Loucy (cell line): ENCODE measurements at regions not wholly inside any gene's neighbourhood (a gene's known extent, or its start where the extent isn't known, plus 50 kb on each side); places are given as distances from the start of the nearest gene placed in this dataset.

Experiments
- H2AFZ ChIP-seq: fragments of 200-600 bp; sonication (generic); 2 replicates; pipeline ENCODE4 v1.6.0; 2016; ENCODE audit warnings: antibody characterized with exemption, mild to moderate bottlenecking, low read length, moderate library complexity
- H3F3A ChIP-seq: fragments of 200-600 bp; 2 replicates; pipeline ENCODE4 v1.6.0; 2016; ENCODE audit warnings: antibody characterized with exemption, low read depth, mild to moderate bottlenecking
- H3K27me3 ChIP-seq: fragments of 200-600 bp; sonication (generic); 2 replicates; pipeline ENCODE4 v1.6.1; 2014; ENCODE audit warnings: low read length, mild to moderate bottlenecking; ENCODE audit not compliant: insufficient read depth, poor library complexity, severe bottlenecking
- H3K36me3 ChIP-seq: fragments of 200-600 bp; sonication (generic); 2 replicates; pipeline ENCODE4 v1.6.1; 2016; ENCODE audit warnings: low read length; ENCODE audit not compliant: insufficient read depth
- H3K4me1 ChIP-seq: fragments of 200-600 bp; sonication (generic); 2 replicates; pipeline ENCODE4 v1.5.1; 2014; ENCODE audit warnings: low read length, mild to moderate bottlenecking; ENCODE audit not compliant: insufficient read depth, poor library complexity, severe bottlenecking
- H3K4me2 ChIP-seq: fragments of 200-600 bp; sonication (generic); 2 replicates; pipeline ENCODE4 v1.6.0; 2014; ENCODE audit warnings: antibody characterized with exemption, low read length, low read depth, mild to moderate bottlenecking; ENCODE audit not compliant: poor library complexity, severe bottlenecking
- H3K4me3 ChIP-seq: fragments of 200-600 bp; sonication (generic); 2 replicates; pipeline ENCODE4 v1.5.1; 2014; ENCODE audit warnings: low read length, mild to moderate bottlenecking, mixed read lengths; ENCODE audit not compliant: poor library complexity, severe bottlenecking
- H3K79me2 ChIP-seq: fragments of 200-600 bp; sonication (generic); 2 replicates; pipeline ENCODE4 v1.6.1; 2014; ENCODE audit warnings: low read length; ENCODE audit not compliant: insufficient read depth
- H3K9ac ChIP-seq: fragments of 200-600 bp; sonication (generic); 2 replicates; pipeline ENCODE4 v1.6.0; 2014; ENCODE audit warnings: mild to moderate bottlenecking, low read depth, low read length, moderate library complexity; ENCODE audit not compliant: poor library complexity, severe bottlenecking
- H3K9me2 ChIP-seq: fragments of 200-600 bp; sonication (generic); replicated peaks from 2 replicates; pipeline ENCODE4 v1.6.1; 2016; ENCODE audit warnings: low read depth, low read length, mixed read lengths
- H3K9me3 ChIP-seq: fragments of 200-600 bp; sonication (generic); 2 replicates; pipeline ENCODE4 v1.6.1; 2014; ENCODE audit warnings: mild to moderate bottlenecking, antibody characterized with exemption, low read length, low read depth; ENCODE audit not compliant: insufficient read depth
- H4K20me1 ChIP-seq: fragments of 200-600 bp; sonication (generic); 2 replicates; pipeline ENCODE4 v1.6.0; 2014; ENCODE audit warnings: antibody characterized with exemption, low read length, mild to moderate bottlenecking; ENCODE audit not compliant: insufficient read depth, poor library complexity, severe bottlenecking
- EZH2phosphoT487 ChIP-seq: fragments of 200-600 bp; IDR thresholded peaks from 2 replicates; pipeline ENCODE4 v1.6.1; 2018; ENCODE audit warnings: antibody characterized with exemption, mild to moderate bottlenecking, moderate library complexity, borderline replicate concordance
- TF ChIP-seq, protein P1 (sequence below): fragments of 200-600 bp; sonication (generic); conservative IDR thresholded peaks from 2 replicates; pipeline ENCODE4 v1.5.1; 2014; ENCODE audit warnings: mild to moderate bottlenecking, antibody characterized with exemption, low read length

DNA sequence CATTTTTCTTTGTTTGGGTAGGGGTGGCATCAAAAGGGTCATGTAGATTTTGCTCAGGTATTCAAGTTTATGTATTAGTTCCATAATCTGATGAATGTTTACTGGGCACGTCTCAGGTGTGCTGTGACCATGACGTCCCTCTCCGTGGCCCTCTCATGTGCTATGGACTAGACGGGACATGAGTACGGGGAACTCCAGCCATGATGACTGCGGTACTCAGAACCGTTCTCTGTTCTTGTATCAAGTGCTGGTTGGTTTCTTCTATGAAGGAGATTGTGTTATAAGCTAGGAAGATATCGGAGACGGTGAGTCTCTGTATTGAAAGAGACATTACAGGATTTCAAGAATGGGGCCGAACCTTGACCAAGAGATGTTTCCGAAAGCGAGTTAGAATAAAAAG, 116.5 kb upstream of the ADARB2 start:
- Histone ChIP-seq H3K4me1 (peaks cover 19% of the 10 kb centered on the region), H3K4me2 (no peak overlapping the region), H3K27me3 (no peaks in the 10 kb centered on the region), H3K79me2 (no peaks in the 10 kb centered on the region), H3K4me3 (no peak overlapping the region), H3K9ac (no peak overlapping the region), H3K36me3 (no peaks in the 10 kb centered on the region), H3K9me3 (no peaks in the 10 kb centered on the region), H3F3A (no peaks in the 10 kb centered on the region), H2AFZ (no peak overlapping the region), H3K9me2 (no peaks in the 10 kb centered on the region), H4K20me1 (no peaks in the 10 kb centered on the region)
- TF ChIP-seq EZH2phosphoT487, result no peak
- TF ChIP-seq, protein P1, sequence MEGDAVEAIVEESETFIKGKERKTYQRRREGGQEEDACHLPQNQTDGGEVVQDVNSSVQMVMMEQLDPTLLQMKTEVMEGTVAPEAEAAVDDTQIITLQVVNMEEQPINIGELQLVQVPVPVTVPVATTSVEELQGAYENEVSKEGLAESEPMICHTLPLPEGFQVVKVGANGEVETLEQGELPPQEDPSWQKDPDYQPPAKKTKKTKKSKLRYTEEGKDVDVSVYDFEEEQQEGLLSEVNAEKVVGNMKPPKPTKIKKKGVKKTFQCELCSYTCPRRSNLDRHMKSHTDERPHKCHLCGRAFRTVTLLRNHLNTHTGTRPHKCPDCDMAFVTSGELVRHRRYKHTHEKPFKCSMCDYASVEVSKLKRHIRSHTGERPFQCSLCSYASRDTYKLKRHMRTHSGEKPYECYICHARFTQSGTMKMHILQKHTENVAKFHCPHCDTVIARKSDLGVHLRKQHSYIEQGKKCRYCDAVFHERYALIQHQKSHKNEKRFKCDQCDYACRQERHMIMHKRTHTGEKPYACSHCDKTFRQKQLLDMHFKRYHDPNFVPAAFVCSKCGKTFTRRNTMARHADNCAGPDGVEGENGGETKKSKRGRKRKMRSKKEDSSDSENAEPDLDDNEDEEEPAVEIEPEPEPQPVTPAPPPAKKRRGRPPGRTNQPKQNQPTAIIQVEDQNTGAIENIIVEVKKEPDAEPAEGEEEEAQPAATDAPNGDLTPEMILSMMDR, result no peak

GRCh38 chr10:1852841-1853240, 115.5 kb upstream of the ADARB2 start:
- no peak overlapping the region for H2AFZ ChIP-seq

GRCh38 chr10:1851762-1852161, 114.4 kb upstream of the ADARB2 start:
- no peak for TF ChIP-seq EZH2phosphoT487
- TF ChIP-seq, protein P1, result no peak
- Histone ChIP-seq H3K4me1 (peaks cover under 1% of the 10 kb centered on the region), H3K9ac (no peak overlapping the region), H2AFZ (no peak overlapping the region), H3K36me3 (no peaks in the 10 kb centered on the region), H4K20me1 (no peaks in the 10 kb centered on the region), H3K4me2 (no peak overlapping the region), H3F3A (no peaks in the 10 kb centered on the region), H3K79me2 (no peaks in the 10 kb centered on the region), H3K9me2 (no peaks in the 10 kb centered on the region), H3K4me3 (no peak overlapping the region), H3K27me3 (no peaks in the 10 kb centered on the region), H3K9me3 (no peaks in the 10 kb centered on the region)

More at GRCh38 chr10:1852841-1853240, 115.5 kb upstream of the ADARB2 start:
- Histone ChIP-seq H4K20me1 (no peaks in the 10 kb centered on the region), H3K9ac (no peak overlapping the region), H3K9me3 (no peaks in the 10 kb centered on the region), H3K36me3 (no peaks in the 10 kb centered on the region), H3K4me3 (no peak overlapping the region), H3F3A (no peaks in the 10 kb centered on the region), H3K4me2 (no peak overlapping the region), H3K79me2 (no peaks in the 10 kb centered on the region), H3K9me2 (no peaks in the 10 kb centered on the region), H3K27me3 (no peaks in the 10 kb centered on the region), H3K4me1 (peaks cover 11% of the 10 kb centered on the region)
- no peak for TF ChIP-seq EZH2phosphoT487

DNA sequence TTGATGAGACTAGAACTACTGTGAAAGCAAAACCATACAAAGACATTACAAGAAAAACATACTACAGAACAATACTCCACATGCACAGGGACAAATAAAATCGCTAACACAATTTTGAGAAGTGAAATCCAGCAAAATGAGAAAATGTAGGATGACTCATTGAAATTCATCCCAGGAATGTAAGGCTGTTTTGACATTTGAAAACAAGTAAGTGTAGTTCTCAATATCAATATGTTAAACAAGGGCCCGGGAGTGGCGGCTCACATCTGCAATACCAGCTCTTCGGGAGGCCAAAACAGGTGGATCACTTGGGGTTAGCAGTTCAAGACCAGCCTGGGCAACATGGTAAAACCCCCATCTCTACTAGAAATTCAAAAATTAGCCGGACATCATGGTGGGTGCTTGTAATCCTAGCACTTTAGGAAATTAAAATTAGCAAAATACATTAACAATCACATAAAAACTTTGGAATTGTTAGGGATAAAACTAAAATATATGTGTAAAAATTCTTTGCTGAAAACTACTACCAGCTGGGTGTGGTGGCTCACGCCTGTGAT, 113.7 kb upstream of the ADARB2 start:
- Histone ChIP-seq H4K20me1 (no peaks in the 10 kb centered on the region), H3K9ac (no peak overlapping the region), H2AFZ (no peak overlapping the region), H3K4me3 (no peak overlapping the region), H3K4me1 (no peaks in the 10 kb centered on the region), H3K9me3 (no peaks in the 10 kb centered on the region), H3F3A (no peaks in the 10 kb centered on the region), H3K4me2 (no peak overlapping the region), H3K27me3 (no peaks in the 10 kb centered on the region), H3K9me2 (no peaks in the 10 kb centered on the region), H3K36me3 (no peaks in the 10 kb centered on the region), H3K79me2 (no peaks in the 10 kb centered on the region)
- TF ChIP-seq EZH2phosphoT487, result no peak
- TF ChIP-seq, protein P1, result no peak
